ENCODE measurements at regions not wholly inside any gene's neighbourhood (a gene's known extent, or its start where the extent isn't known, plus 50 kb on each side); places are given as distances from the start of the nearest gene placed in this dataset.

- TF ChIP-seq SPI1 (IDR thresholded peaks at IDR 0.05; ENCODE audit: low read depth, low read length) (no peak), POLR2A (IDR thresholded peaks at IDR 0.05; ENCODE audit: low read depth, low read length) (no peak), TAF1 (IDR thresholded peaks at IDR 0.05; ENCODE audit: low read depth, low read length) (no peak), POU2F2 (IDR thresholded peaks at IDR 0.05; ENCODE audit: low read depth, low read length) (no peak)
These were observed 244.0 kb upstream of the GATB start for GRCh38 chr4:152004801-152005200.

Data from GM12891 (cell line).